Trophoblast cell (in vitro differentiated cells and primary cell): ENCODE measurements at regions not wholly inside any gene's neighbourhood (a gene's known extent, or its start where the extent isn't known, plus 50 kb on each side); places are given as distances from the start of the nearest gene placed in this dataset.

Experiments used
- DNase-seq, 2 donors: peaks; one replicate each; pipeline ENCODE4 v3.0.0-alpha.2; 2016
- H2AFZ ChIP-seq: 2 replicates; pipeline ENCODE4 v1.6.1; 2013; ENCODE audit warnings: low read length, moderate library complexity, mild to moderate bottlenecking; ENCODE audit not compliant: insufficient read depth, poor library complexity
- H2AK5ac ChIP-seq: 2 replicates; pipeline ENCODE4 v1.6.1; 2013; ENCODE audit warnings: mild to moderate bottlenecking, low read length
- H2BK120ac ChIP-seq: 2 replicates; pipeline ENCODE4 v1.6.1; 2013; ENCODE audit warnings: low read length, mild to moderate bottlenecking, moderate library complexity; ENCODE audit not compliant: insufficient read depth, poor library complexity
- H2BK12ac ChIP-seq: 2 replicates; pipeline ENCODE4 v1.6.1; 2013; ENCODE audit warnings: mild to moderate bottlenecking, low read length, moderate library complexity
- H2BK5ac ChIP-seq: 2 replicates; pipeline ENCODE4 v1.6.1; 2013; ENCODE audit warnings: low read length, low read depth, moderate library complexity, mild to moderate bottlenecking; ENCODE audit not compliant: poor library complexity
- H3K14ac ChIP-seq: 2 replicates; pipeline ENCODE4 v1.6.1; 2013; ENCODE audit warnings: mild to moderate bottlenecking, low read length
- H3K18ac ChIP-seq: 2 replicates; pipeline ENCODE4 v1.6.1; 2013; ENCODE audit warnings: mild to moderate bottlenecking, low read length
- H3K23ac ChIP-seq: 2 replicates; pipeline ENCODE4 v1.6.1; 2013; ENCODE audit warnings: low read length
- H3K27ac ChIP-seq: 2 replicates; pipeline ENCODE4 v1.5.1; 2013; ENCODE audit warnings: low read depth, mild to moderate bottlenecking, inconsistent platforms, low read length, moderate library complexity
- H3K27me3 ChIP-seq: 2 replicates; pipeline ENCODE4 v1.6.1; 2013; ENCODE audit warnings: inconsistent platforms, mild to moderate bottlenecking, low read length, moderate library complexity; ENCODE audit not compliant: insufficient read depth
- H3K36me3 ChIP-seq, 2 experiments: 1 replicate in 1 of 2; 2 replicates in 1 of 2; pipeline ENCODE4 v1.6.1; 2013; ENCODE audit warnings: low read length in 2 of 2, mild to moderate bottlenecking in 2 of 2, moderate library complexity in 1 of 2; ENCODE audit not compliant: insufficient read depth in 2 of 2, control insufficient read depth in 1 of 2
- H3K4ac ChIP-seq: 2 replicates; pipeline ENCODE4 v1.6.1; 2013; ENCODE audit warnings: low read depth, mild to moderate bottlenecking, low read length, moderate library complexity
- H3K4me1 ChIP-seq, 2 experiments: 1 replicate in 1 of 2; 2 replicates in 1 of 2; pipeline ENCODE4 v1.6.1; 2013; ENCODE audit warnings: low read length in 2 of 2, mild to moderate bottlenecking in 2 of 2, moderate library complexity in 1 of 2; ENCODE audit not compliant: insufficient read depth in 2 of 2, control insufficient read depth in 1 of 2
- H3K4me2 ChIP-seq: 2 replicates; pipeline ENCODE4 v1.6.1; 2013; ENCODE audit warnings: inconsistent platforms, mild to moderate bottlenecking, low read length, moderate library complexity
- H3K4me3 ChIP-seq: 2 replicates; pipeline ENCODE4 v1.5.1; 2013; ENCODE audit warnings: mild to moderate bottlenecking, low read depth, low read length, inconsistent platforms
- H3K79me1 ChIP-seq: one replicate; pipeline ENCODE4 v1.6.1; 2013; ENCODE audit warnings: low read length
- H3K79me2 ChIP-seq: 2 replicates; pipeline ENCODE4 v1.6.1; 2013; ENCODE audit warnings: low read length, mild to moderate bottlenecking; ENCODE audit not compliant: control insufficient read depth, insufficient read depth, poor library complexity
- H3K9ac ChIP-seq: 2 replicates; pipeline ENCODE4 v1.6.1; 2013; ENCODE audit warnings: mild to moderate bottlenecking, low read length
- H3K9me3 ChIP-seq: 2 replicates; pipeline ENCODE4 v1.6.1; 2013; ENCODE audit warnings: low read depth, mild to moderate bottlenecking, control low read depth, inconsistent platforms, low read length; ENCODE audit not compliant: insufficient read depth
- H4K12ac ChIP-seq: 2 replicates; pipeline ENCODE4 v1.6.1; 2013; ENCODE audit warnings: low read depth, mild to moderate bottlenecking, low read length, moderate library complexity
- H4K8ac ChIP-seq: 2 replicates; pipeline ENCODE4 v1.6.1; 2013; ENCODE audit warnings: low read depth, mild to moderate bottlenecking, low read length, moderate library complexity
- H4K91ac ChIP-seq: one replicate; pipeline ENCODE4 v1.6.1; 2013; ENCODE audit warnings: low read depth, mild to moderate bottlenecking, low read length, moderate library complexity
- WGBS: extraction: QIAGEN DNeasy Blood & Tissue Kit; methylation state at CpG from one replicate; pipeline ENCODE4 v1.1.7; 2013; ENCODE audit warnings: missing lambda C conversion rate; ENCODE audit not compliant: insufficient read length, insufficient coverage; ENCODE audit errors: extremely low coverage; 5-methylcytosine and 5-hydroxymethylcytosine counted together

DNA sequence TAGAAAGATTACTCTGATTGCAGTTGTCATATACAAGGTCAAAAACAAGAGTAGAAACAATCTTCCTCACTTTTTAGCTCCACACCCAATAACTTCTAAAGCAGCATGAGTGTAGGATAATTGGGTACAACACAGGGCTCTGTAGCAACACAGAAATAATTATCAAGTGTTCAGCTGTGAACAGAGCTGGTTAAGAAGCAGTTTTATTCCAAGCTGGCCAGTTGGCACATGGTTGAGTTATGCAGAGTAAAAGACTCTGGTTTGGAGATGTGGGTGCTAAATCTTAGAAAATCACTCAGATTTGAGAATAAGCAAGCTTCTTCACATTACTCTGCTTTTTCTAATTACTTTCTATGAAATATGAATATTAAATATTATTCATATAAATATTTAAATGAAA is 118.5 kb downstream of the KIF2B start:
- Histone ChIP-seq H3K14ac (no peak overlapping the region), H4K12ac (no peak overlapping the region), H3K27me3 (no peaks in the 10 kb centered on the region), H3K23ac (no peak overlapping the region), H2BK12ac (no peak overlapping the region), H2BK5ac (no peak overlapping the region), H3K4me3 (no peak overlapping the region), H3K79me1 (no peaks in the 10 kb centered on the region), H3K18ac (no peak overlapping the region), H3K9ac (no peak overlapping the region), H3K36me3 (no peaks in the 10 kb centered on the region), H2BK120ac (no peak overlapping the region), H3K9me3 (no peaks in the 10 kb centered on the region), H2AFZ (no peak overlapping the region), H4K91ac (no peak overlapping the region), H3K4me1 (no peaks in the 10 kb centered on the region), H4K8ac (no peak overlapping the region), H3K79me2 (no peaks in the 10 kb centered on the region), H3K27ac (no peak overlapping the region), H2AK5ac (no peak overlapping the region), H3K4ac (no peak overlapping the region), H3K4me2 (no peak overlapping the region)
- DNase-seq: no peak

DNA sequence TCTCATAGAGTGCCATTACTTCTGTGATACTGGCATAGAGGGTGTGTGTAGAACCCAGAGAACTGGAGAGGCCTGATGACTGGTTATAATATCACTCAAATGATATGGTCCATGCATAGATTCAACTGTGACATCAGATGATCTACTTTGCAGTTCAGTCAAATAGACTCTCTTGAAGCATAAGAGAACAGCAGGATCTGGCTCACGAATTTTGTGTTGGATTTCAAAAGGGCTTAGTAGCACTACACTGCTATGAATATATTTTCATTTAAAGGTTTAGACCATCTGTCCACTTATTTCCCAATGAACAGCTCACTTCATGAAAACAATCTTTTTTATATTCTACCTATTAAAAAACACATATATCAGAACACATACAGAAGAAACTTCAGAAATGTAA is 119.7 kb downstream of the KIF2B start:
- no peak overlapping the region for H2BK12ac ChIP-seq
- no peaks in the 10 kb centered on the region for H3K9me3 ChIP-seq
- H2BK5ac ChIP-seq: no peak overlapping the region
- H3K27ac ChIP-seq: no peak overlapping the region
- H3K4me1 ChIP-seq: no peaks in the 10 kb centered on the region
- H3K14ac ChIP-seq: no peak overlapping the region
- no peaks in the 10 kb centered on the region for H3K27me3 ChIP-seq
- no peaks in the 10 kb centered on the region for H3K36me3 ChIP-seq
- no CpG with 5 or more reads among the region's 1 CpG for WGBS
- H4K12ac ChIP-seq: no peak overlapping the region
- no peak for DNase-seq
- H2BK120ac ChIP-seq: no peak overlapping the region
- H3K4ac ChIP-seq: no peak overlapping the region
- no peak overlapping the region for H3K9ac ChIP-seq
- H4K91ac ChIP-seq: no peak overlapping the region
- no peaks in the 10 kb centered on the region for H3K79me1 ChIP-seq
- no peaks in the 10 kb centered on the region for H3K79me2 ChIP-seq
- no peak overlapping the region for H3K4me3 ChIP-seq
- H3K4me2 ChIP-seq: no peak overlapping the region
- no peak overlapping the region for H3K18ac ChIP-seq
- H2AK5ac ChIP-seq: no peak overlapping the region
- no peak overlapping the region for H2AFZ ChIP-seq
- H4K8ac ChIP-seq: no peak overlapping the region
- no peak overlapping the region for H3K23ac ChIP-seq

DNA sequence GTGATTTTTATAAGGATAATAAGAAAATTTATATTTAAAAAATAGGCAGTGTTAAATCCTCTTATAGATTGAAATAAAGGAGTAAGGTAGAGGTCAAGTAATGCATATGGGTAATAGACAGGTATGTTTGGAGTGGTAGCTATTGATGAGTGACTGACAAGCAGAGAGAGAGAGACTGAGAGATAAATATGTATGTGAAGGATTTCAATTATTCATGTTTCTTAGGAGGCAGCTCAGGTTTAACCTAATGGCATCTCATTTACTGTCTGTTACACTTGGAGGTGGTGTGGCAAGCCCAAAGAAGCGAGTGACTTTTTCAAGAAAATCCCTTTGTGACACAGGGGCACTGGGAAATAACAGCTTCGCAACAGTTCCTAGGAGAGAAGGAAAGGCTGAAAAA is 120.2 kb downstream of the KIF2B start:
- no peak overlapping the region for H3K23ac ChIP-seq
- no peak overlapping the region for H3K18ac ChIP-seq
- no peaks in the 10 kb centered on the region for H3K27me3 ChIP-seq
- H3K36me3 ChIP-seq: no peaks in the 10 kb centered on the region
- no peak for DNase-seq
- H4K12ac ChIP-seq: no peak overlapping the region
- no peaks in the 10 kb centered on the region for H3K4me1 ChIP-seq
- H3K9ac ChIP-seq: no peak overlapping the region
- H2AK5ac ChIP-seq: no peak overlapping the region
- H2BK12ac ChIP-seq: no peak overlapping the region
- no peak overlapping the region for H3K4me2 ChIP-seq
- no peak overlapping the region for H2AFZ ChIP-seq
- H4K91ac ChIP-seq: no peak overlapping the region
- no peak overlapping the region for H4K8ac ChIP-seq
- no peak overlapping the region for H2BK120ac ChIP-seq
- no peaks in the 10 kb centered on the region for H3K9me3 ChIP-seq
- H3K27ac ChIP-seq: no peak overlapping the region
- no peak overlapping the region for H2BK5ac ChIP-seq
- no CpG with 5 or more reads among the region's 2 CpGs for WGBS
- H3K79me1 ChIP-seq: no peaks in the 10 kb centered on the region
- H3K14ac ChIP-seq: no peak overlapping the region
- no peak overlapping the region for H3K4me3 ChIP-seq
- H3K4ac ChIP-seq: no peak overlapping the region
- H3K79me2 ChIP-seq: no peaks in the 10 kb centered on the region

DNA sequence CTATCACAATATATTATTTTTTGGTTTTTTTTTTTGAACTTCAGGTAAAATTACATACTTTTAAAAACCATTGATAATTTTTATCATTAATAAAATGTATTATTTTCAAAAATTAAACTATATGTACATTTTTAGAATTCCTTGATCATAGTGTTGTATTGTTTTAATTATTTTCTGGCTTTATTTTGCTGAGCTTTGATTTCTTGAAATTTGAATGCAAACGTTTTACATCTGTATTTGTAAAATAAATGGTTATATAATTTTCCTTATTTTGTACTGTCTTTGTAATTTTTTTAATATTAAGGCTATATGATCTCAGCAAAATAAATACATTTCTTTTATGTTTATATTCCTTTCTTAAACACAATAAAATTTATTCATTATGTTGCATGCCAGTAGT is 125.6 kb downstream of the KIF2B start:
- Histone ChIP-seq H3K79me1 (no peaks in the 10 kb centered on the region), H3K14ac (no peak overlapping the region), H3K4ac (no peak overlapping the region), H3K4me2 (no peak overlapping the region), H3K79me2 (no peaks in the 10 kb centered on the region), H2BK5ac (no peak overlapping the region), H3K4me3 (no peak overlapping the region), H3K18ac (no peak overlapping the region), H3K4me1 (no peaks in the 10 kb centered on the region), H4K91ac (no peak overlapping the region), H2AK5ac (no peak overlapping the region), H3K9ac (no peak overlapping the region), H2BK120ac (no peak overlapping the region), H2AFZ (no peak overlapping the region), H3K36me3 (no peaks in the 10 kb centered on the region), H2BK12ac (no peak overlapping the region), H3K9me3 (no peaks in the 10 kb centered on the region), H3K23ac (no peak overlapping the region), H3K27me3 (no peaks in the 10 kb centered on the region), H4K8ac (no peak overlapping the region), H3K27ac (no peak overlapping the region), H4K12ac (no peak overlapping the region)
- no CpG with 5 or more reads among the region's 1 CpG for WGBS
- no peak for DNase-seq
